RWPE2 (cell line): ENCODE measurements at regions not wholly inside any gene's neighbourhood (a gene's known extent, or its start where the extent isn't known, plus 50 kb on each side); places are given as distances from the start of the nearest gene placed in this dataset.

Experiments used
- ATAC-seq: fragments of 200-7000 bp; cut with Tn5 transposase; 3 replicates; pipeline ENCODE4 v1.9.1; 2021; ENCODE audit warnings: low read depth
- DNase-seq: peaks from one replicate; pipeline ENCODE4 v3.0.0-alpha.2; 2020; ENCODE audit warnings: low spot score
- H3K27ac ChIP-seq: fragments of 450-650 bp; 2 replicates; pipeline ENCODE4 v1.5.1; 2017; ENCODE audit warnings: mild to moderate bottlenecking; ENCODE audit not compliant: poor library complexity, severe bottlenecking
- H3K27me3 ChIP-seq: fragments of 250-450 bp; sonication (Bioruptor Pico); 2 replicates; pipeline ENCODE4 v1.5.1; 2021; ENCODE audit warnings: mild to moderate bottlenecking, moderate library complexity; ENCODE audit not compliant: insufficient read depth, poor library complexity, severe bottlenecking
- H3K36me3 ChIP-seq: fragments of 250-450 bp; sonication (Bioruptor Pico); 2 replicates; pipeline ENCODE4 v1.5.1; 2020; ENCODE audit warnings: low read depth, mild to moderate bottlenecking, moderate library complexity
- H3K4me1 ChIP-seq: fragments of 250-450 bp; sonication (Bioruptor Pico); 2 replicates; pipeline ENCODE4 v1.5.1; 2021; ENCODE audit warnings: mild to moderate bottlenecking, moderate library complexity; ENCODE audit not compliant: insufficient read depth, poor library complexity, severe bottlenecking
- H3K4me3 ChIP-seq: fragments of 250-450 bp; sonication (Bioruptor Pico); 2 replicates; pipeline ENCODE4 v1.5.1; 2021; ENCODE audit warnings: mild to moderate bottlenecking, moderate library complexity; ENCODE audit not compliant: severe bottlenecking
- H3K9me3 ChIP-seq: fragments of 250-450 bp; sonication (Bioruptor Pico); 2 replicates; pipeline ENCODE4 v1.5.1; 2021; ENCODE audit warnings: mild to moderate bottlenecking, moderate library complexity; ENCODE audit not compliant: severe bottlenecking
- CTCF ChIP-seq: fragments of 450-650 bp; IDR thresholded peaks from one replicate; pipeline ENCODE4 v1.5.1; 2017; ENCODE audit warnings: mild to moderate bottlenecking, moderate library complexity; ENCODE audit not compliant: poor library complexity, severe bottlenecking

GRCh38 chr4:129167640-129168260 lies 71.8 kb downstream of the C4orf33 start:
- Histone ChIP-seq H3K9me3 (no peaks in the 10 kb centered on the region), H3K27me3 (peaks cover 20% of the 10 kb centered on the region), H3K4me3 (no peak overlapping the region), H3K4me1 (no peaks in the 10 kb centered on the region), H3K27ac (no peak overlapping the region), H3K36me3 (no peaks in the 10 kb centered on the region)
- TF ChIP-seq CTCF, result no peak
- ATAC-seq, result no peak
- DNase-seq, result no peak

GRCh38 chr4:129172181-129172580 lies 76.2 kb downstream of the C4orf33 start:
- Histone ChIP-seq H3K27me3 (peaks cover 16% of the 10 kb centered on the region), H3K27ac (no peak overlapping the region), H3K4me1 (no peaks in the 10 kb centered on the region), H3K36me3 (no peaks in the 10 kb centered on the region), H3K9me3 (no peaks in the 10 kb centered on the region), H3K4me3 (no peak overlapping the region)
- ATAC-seq (no peak), DNase-seq (no peak)
- no peak for TF ChIP-seq CTCF

DNA sequence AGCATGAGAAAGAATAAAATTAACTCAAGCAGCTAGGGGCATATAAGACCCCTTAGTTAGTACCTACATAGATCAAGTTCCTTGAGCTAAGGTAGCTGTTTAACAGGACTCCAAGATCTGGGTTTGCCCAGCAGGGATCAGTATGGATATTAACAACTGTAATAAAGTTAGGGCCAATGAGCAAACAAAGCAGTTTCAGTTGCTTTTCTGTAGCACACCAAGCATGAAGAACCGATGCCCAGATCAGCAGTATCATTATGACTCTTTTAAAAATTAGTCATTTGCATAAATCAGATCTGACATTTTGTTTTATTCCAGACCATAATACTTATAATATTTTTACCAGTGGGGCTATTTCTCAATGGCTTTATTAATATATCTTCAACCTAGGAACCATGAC lies 80.9 kb downstream of the C4orf33 start:
- no peak overlapping the region for H3K27ac ChIP-seq
- no peak for ATAC-seq
- no peaks in the 10 kb centered on the region for H3K36me3 ChIP-seq
- H3K4me3 ChIP-seq, result no peak overlapping the region
- no peaks in the 10 kb centered on the region for H3K4me1 ChIP-seq
- DNase-seq, result no peak
- no peak for TF ChIP-seq CTCF
- H3K9me3 ChIP-seq, result no peaks in the 10 kb centered on the region
- H3K27me3 ChIP-seq, result no peaks in the 10 kb centered on the region

DNA sequence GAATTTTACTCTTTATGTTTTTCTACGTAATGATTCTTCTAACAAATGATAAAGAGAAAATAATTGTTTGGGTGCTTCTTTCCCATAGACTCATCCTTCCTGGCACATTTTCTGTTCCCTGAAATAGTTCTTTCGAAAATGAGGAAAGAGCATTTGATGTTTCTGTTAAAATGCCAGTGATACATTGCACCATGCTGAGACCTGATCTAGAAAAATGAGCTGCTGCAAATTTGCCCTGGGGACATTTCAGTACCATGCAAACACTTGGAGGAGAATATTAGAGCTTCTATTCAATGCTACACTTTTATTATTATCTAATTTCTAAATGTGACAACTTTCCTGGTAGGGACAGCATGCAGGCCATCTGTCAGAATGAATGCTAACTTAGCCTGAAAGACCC lies 83.3 kb downstream of the C4orf33 start:
- DNase-seq (no peak), ATAC-seq (no peak)
- Histone ChIP-seq H3K9me3 (no peaks in the 10 kb centered on the region), H3K27me3 (no peaks in the 10 kb centered on the region), H3K27ac (no peak overlapping the region), H3K4me3 (no peak overlapping the region), H3K4me1 (no peaks in the 10 kb centered on the region), H3K36me3 (no peaks in the 10 kb centered on the region)
- TF ChIP-seq CTCF, result no peak

- no peaks in the 10 kb centered on the region for H3K27me3 ChIP-seq
- H3K4me3 ChIP-seq, result no peak overlapping the region
- ATAC-seq (no peak), DNase-seq (no peak)
- H3K9me3 ChIP-seq, result no peaks in the 10 kb centered on the region
- H3K4me1 ChIP-seq, result no peaks in the 10 kb centered on the region
- H3K36me3 ChIP-seq, result no peaks in the 10 kb centered on the region
- TF ChIP-seq CTCF, result no peak
- H3K27ac ChIP-seq, result no peak overlapping the region
Measured at GRCh38 chr4:129189630-129190029, 93.7 kb downstream of the C4orf33 start.
